SK-N-SH (cell line): ENCODE measurements at regions not wholly inside any gene's neighbourhood (a gene's known extent, or its start where the extent isn't known, plus 50 kb on each side); places are given as distances from the start of the nearest gene placed in this dataset.

Experiments used
- GABPA ChIP-seq: IDR thresholded peaks from 2 replicates; pipeline ENCODE4 v1.4.0; 2012; ENCODE audit warnings: low read depth, mild to moderate bottlenecking
- GATA2 ChIP-seq: sonication (generic); formaldehyde crosslinking; IDR thresholded peaks from 2 replicates; pipeline ENCODE4 v1.5.0; 2020; ENCODE audit warnings: mild to moderate bottlenecking, missing genetic modification reagents
- JUND ChIP-seq: IDR thresholded peaks from 2 replicates; pipeline ENCODE4 v1.4.0; 2012
- MEF2A ChIP-seq: IDR thresholded peaks from 2 replicates; pipeline ENCODE4 v1.4.0; 2012; ENCODE audit warnings: low read depth, borderline replicate concordance
- POLR2AphosphoS5 ChIP-seq: IDR thresholded peaks from 2 replicates; pipeline ENCODE4 v1.6.1; 2012; ENCODE audit warnings: low read depth, low read length
- RAD21 ChIP-seq: IDR thresholded peaks from 2 replicates; pipeline ENCODE4 v1.6.1; 2012; ENCODE audit warnings: mild to moderate bottlenecking, low read length
- TAF1 ChIP-seq: IDR thresholded peaks from 2 replicates; pipeline ENCODE4 v1.6.1; 2012; ENCODE audit warnings: low read depth, mild to moderate bottlenecking, low read length, moderate library complexity, borderline replicate concordance
- TCF12 ChIP-seq: IDR thresholded peaks from 2 replicates; pipeline ENCODE4 v1.4.0; 2012
- TF ChIP-seq, protein P1 (sequence below): fragments of 200-600 bp; sonication (generic); IDR thresholded peaks from 2 replicates; pipeline ENCODE4 v1.6.1; 2017; ENCODE audit warnings: antibody characterized with exemption, mild to moderate bottlenecking, moderate library complexity
- TF ChIP-seq, protein P2 (sequence below): IDR thresholded peaks from 2 replicates; pipeline ENCODE4 v1.4.0; 2012; ENCODE audit warnings: low read depth

DNA sequence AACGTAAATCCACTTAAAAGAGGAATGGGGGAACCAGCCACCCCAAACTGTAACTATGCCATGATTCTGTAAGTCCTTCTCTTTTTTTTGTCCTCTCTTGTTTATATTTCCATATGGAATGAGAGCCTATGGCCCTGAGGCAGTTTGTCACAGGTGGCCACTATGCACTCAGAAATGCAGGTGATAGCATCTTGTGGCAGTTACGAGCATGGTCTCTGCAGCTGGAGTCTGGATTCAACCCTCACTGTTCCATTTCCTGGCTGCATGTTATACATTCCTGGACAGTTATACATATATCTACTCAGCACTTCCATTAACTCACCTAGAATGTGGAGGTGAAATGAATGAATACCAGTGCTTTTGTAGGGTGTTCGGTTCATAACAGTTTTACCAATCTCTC is 291.5 kb upstream of the FANCL start:
- TF ChIP-seq TCF12: no peak
- TF ChIP-seq, protein P1, sequence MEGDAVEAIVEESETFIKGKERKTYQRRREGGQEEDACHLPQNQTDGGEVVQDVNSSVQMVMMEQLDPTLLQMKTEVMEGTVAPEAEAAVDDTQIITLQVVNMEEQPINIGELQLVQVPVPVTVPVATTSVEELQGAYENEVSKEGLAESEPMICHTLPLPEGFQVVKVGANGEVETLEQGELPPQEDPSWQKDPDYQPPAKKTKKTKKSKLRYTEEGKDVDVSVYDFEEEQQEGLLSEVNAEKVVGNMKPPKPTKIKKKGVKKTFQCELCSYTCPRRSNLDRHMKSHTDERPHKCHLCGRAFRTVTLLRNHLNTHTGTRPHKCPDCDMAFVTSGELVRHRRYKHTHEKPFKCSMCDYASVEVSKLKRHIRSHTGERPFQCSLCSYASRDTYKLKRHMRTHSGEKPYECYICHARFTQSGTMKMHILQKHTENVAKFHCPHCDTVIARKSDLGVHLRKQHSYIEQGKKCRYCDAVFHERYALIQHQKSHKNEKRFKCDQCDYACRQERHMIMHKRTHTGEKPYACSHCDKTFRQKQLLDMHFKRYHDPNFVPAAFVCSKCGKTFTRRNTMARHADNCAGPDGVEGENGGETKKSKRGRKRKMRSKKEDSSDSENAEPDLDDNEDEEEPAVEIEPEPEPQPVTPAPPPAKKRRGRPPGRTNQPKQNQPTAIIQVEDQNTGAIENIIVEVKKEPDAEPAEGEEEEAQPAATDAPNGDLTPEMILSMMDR: no peak
- no peak for TF ChIP-seq RAD21
- no peak for TF ChIP-seq POLR2AphosphoS5
- no peak for TF ChIP-seq MEF2A
- TF ChIP-seq, protein P2, sequence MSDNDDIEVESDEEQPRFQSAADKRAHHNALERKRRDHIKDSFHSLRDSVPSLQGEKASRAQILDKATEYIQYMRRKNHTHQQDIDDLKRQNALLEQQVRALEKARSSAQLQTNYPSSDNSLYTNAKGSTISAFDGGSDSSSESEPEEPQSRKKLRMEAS: no peak
- TF ChIP-seq GABPA: no peak
- TF ChIP-seq JUND: no peak
- TF ChIP-seq GATA2 (CRISPR knock-in tag): peak; percentile 62
- TF ChIP-seq TAF1: no peak
